IMR-90 (cell line): ENCODE measurements at regions not wholly inside any gene's neighbourhood (a gene's known extent, or its start where the extent isn't known, plus 50 kb on each side); places are given as distances from the start of the nearest gene placed in this dataset.

Source experiments
- ATAC-seq: fragments of 200-7000 bp; cut with Tn5 transposase; 2 replicates; pipeline ENCODE4 v1.9.1; 2020; ENCODE audit warnings: low read depth, mild to moderate bottlenecking, moderate library complexity
- BruUV-seq: library from RNA; stranded (reverse); fragments of 400-500 nt; replicated peaks from 2 replicates; lab custom pipeline; 2021; lab: Mats Ljungman, UMichigan
- CTCF ChIA-PET: fragments of 300-600 bp; formaldehyde crosslinking; extraction: SDS; loops from one replicate; lab custom pipeline; 2021; ENCODE audit warnings: antibody characterized with exemption; lab: Yijun Ruan, JAX
- POLR2A ChIA-PET: fragments of 300-600 bp; sonication (Branson Sonifier 250); formaldehyde crosslinking; loops from one replicate; lab custom pipeline; 2022; ENCODE audit warnings: antibody characterized with exemption; ENCODE audit not compliant: unreplicated experiment; lab: Charles Lee
- DNase-seq: peaks from one replicate; pipeline ENCODE4 v3.0.0; 2013
- H2AFZ ChIP-seq: replicated peaks from 2 replicates; pipeline ENCODE3; 2013; ENCODE audit warnings: low read length, mild to moderate bottlenecking; ENCODE audit not compliant: poor library complexity
- H2AK5ac ChIP-seq: 2 replicates; pipeline ENCODE4 v1.6.1; 2013; ENCODE audit warnings: low read depth, low read length, inconsistent platforms
- H2AK9ac ChIP-seq: replicated peaks from 2 replicates; pipeline ENCODE3; 2013; ENCODE audit warnings: mild to moderate bottlenecking, low read depth, low read length, moderate library complexity; ENCODE audit not compliant: poor library complexity
- H2BK120ac ChIP-seq: 2 replicates; pipeline ENCODE4 v1.6.1; 2013; ENCODE audit warnings: low read depth, low read length, inconsistent platforms
- H2BK15ac ChIP-seq: 3 replicates; pipeline ENCODE4 v1.6.1; 2013; ENCODE audit warnings: low read depth, low read length, inconsistent platforms
- H2BK20ac ChIP-seq: 2 replicates; pipeline ENCODE4 v1.6.1; 2013; ENCODE audit warnings: low read depth, mild to moderate bottlenecking, inconsistent platforms, low read length, moderate library complexity
- H2BK5ac ChIP-seq: 2 replicates; pipeline ENCODE4 v1.6.1; 2013; ENCODE audit warnings: mild to moderate bottlenecking, low read depth, low read length, inconsistent platforms; ENCODE audit not compliant: poor library complexity, severe bottlenecking
- H3K14ac ChIP-seq: replicated peaks from 2 replicates; pipeline ENCODE4 v1.6.1; 2013; ENCODE audit warnings: low read depth, low read length, inconsistent platforms
- H3K18ac ChIP-seq: 2 replicates; pipeline ENCODE4 v1.6.1; 2013; ENCODE audit warnings: low read depth, low read length, control low read depth
- H3K23ac ChIP-seq: 2 replicates; pipeline ENCODE4 v1.6.1; 2013; ENCODE audit warnings: low read depth, low read length, inconsistent platforms
- H3K27ac ChIP-seq: 2 replicates; pipeline ENCODE4 v1.5.1; 2013; ENCODE audit warnings: mild to moderate bottlenecking, control low read depth, low read length; ENCODE audit not compliant: insufficient read depth
- H3K27me3 ChIP-seq: 2 replicates; pipeline ENCODE4 v1.6.1; 2013; ENCODE audit warnings: low read length; ENCODE audit not compliant: control insufficient read depth, insufficient read depth
- H3K36me3 ChIP-seq: 2 replicates; pipeline ENCODE4 v1.6.1; 2013; ENCODE audit warnings: low read length, mixed read lengths; ENCODE audit not compliant: control insufficient read depth, insufficient read depth
- H3K4ac ChIP-seq: 2 replicates; pipeline ENCODE4 v1.6.1; 2013; ENCODE audit warnings: low read depth, low read length, inconsistent platforms
- H3K4me1 ChIP-seq: 2 replicates; pipeline ENCODE4 v1.6.1; 2013; ENCODE audit warnings: low read length, mixed read lengths; ENCODE audit not compliant: control insufficient read depth, insufficient read depth
- H3K4me2 ChIP-seq: 2 replicates; pipeline ENCODE4 v1.6.1; 2013; ENCODE audit warnings: low read depth, mild to moderate bottlenecking, control low read depth, low read length, moderate library complexity
- H3K4me3 ChIP-seq: 2 replicates; pipeline ENCODE4 v1.5.1; 2013; ENCODE audit warnings: low read depth, mild to moderate bottlenecking, control low read depth, low read length, moderate library complexity; ENCODE audit not compliant: insufficient read depth
- H3K56ac ChIP-seq: 2 replicates; pipeline ENCODE4 v1.6.1; 2013; ENCODE audit warnings: low read length, inconsistent platforms; ENCODE audit not compliant: insufficient read depth; ENCODE audit errors: extremely low read depth
- H3K79me1 ChIP-seq, 2 experiments: 2 replicates each; pipeline ENCODE4 v1.6.1; 2013; ENCODE audit warnings: low read length in 2 of 2, inconsistent platforms in 1 of 2, low read depth in 1 of 2
- H3K9ac ChIP-seq: 2 replicates; pipeline ENCODE4 v1.6.1; 2013; ENCODE audit warnings: low read depth, low read length, control low read depth
- H3K9me1 ChIP-seq: 2 replicates; pipeline ENCODE4 v1.6.1; 2013; ENCODE audit warnings: low read length, inconsistent platforms; ENCODE audit not compliant: insufficient read depth
- H3K9me3 ChIP-seq: 2 replicates; pipeline ENCODE4 v1.6.1; 2013; ENCODE audit warnings: low read length; ENCODE audit not compliant: control insufficient read depth, insufficient read depth
- H4K20me1 ChIP-seq: 2 replicates; pipeline ENCODE4 v1.6.1; 2013; ENCODE audit warnings: low read length, inconsistent platforms; ENCODE audit not compliant: insufficient read depth
- H4K5ac ChIP-seq: 2 replicates; pipeline ENCODE4 v1.6.1; 2013; ENCODE audit warnings: mild to moderate bottlenecking, low read depth, low read length, control low read depth
- H4K8ac ChIP-seq, 2 experiments: 2 replicates each; pipeline ENCODE4 v1.6.1; 2013; ENCODE audit warnings: low read depth in 2 of 2, low read length in 2 of 2, control low read depth in 1 of 2, inconsistent platforms in 1 of 2
- H4K91ac ChIP-seq: 2 replicates; pipeline ENCODE4 v1.6.1; 2013; ENCODE audit warnings: low read depth, low read length, inconsistent platforms; ENCODE audit not compliant: insufficient read depth
- BHLHE40 ChIP-seq: fragments of 150-350 bp; IDR thresholded peaks from 2 replicates; pipeline ENCODE4 v1.6.1; 2016; ENCODE audit warnings: mild to moderate bottlenecking, low read depth, low read length
- CHD1 ChIP-seq: IDR thresholded peaks from 2 replicates; pipeline ENCODE4 v1.6.1; 2012; ENCODE audit warnings: low read depth, low read length, improper control_type of control experiment
- CTCF ChIP-seq: conservative IDR thresholded peaks from 2 replicates; pipeline ENCODE4 v1.5.1; 2012; ENCODE audit warnings: mild to moderate bottlenecking, low read depth, low read length, improper control_type of control experiment
- ELK1 ChIP-seq: fragments of 150-350 bp; IDR thresholded peaks from 2 replicates; pipeline ENCODE4 v1.6.1; 2016; ENCODE audit warnings: low read depth, mild to moderate bottlenecking, low read length, moderate library complexity, borderline replicate concordance
- FOS ChIP-seq: fragments of 150-350 bp; IDR thresholded peaks from 2 replicates; pipeline ENCODE4 v1.6.1; 2016; ENCODE audit warnings: low read depth, low read length
- MAFK ChIP-seq: IDR thresholded peaks from 2 replicates; pipeline ENCODE4 v1.6.1; 2012; ENCODE audit warnings: low read depth, low read length, improper control_type of control experiment
- MXI1 ChIP-seq: IDR thresholded peaks from 2 replicates; pipeline ENCODE4 v1.6.1; 2012; ENCODE audit warnings: low read depth, mild to moderate bottlenecking, low read length, moderate library complexity, borderline replicate concordance
- NFE2L2 ChIP-seq: fragments of 150-350 bp; IDR thresholded peaks from 2 replicates; pipeline ENCODE4 v1.6.1; 2016; ENCODE audit warnings: low read depth, mild to moderate bottlenecking, low read length
- POLR2A ChIP-seq: IDR thresholded peaks from 2 replicates; pipeline ENCODE4 v1.6.1; 2012; ENCODE audit warnings: mild to moderate bottlenecking, low read depth, low read length
- RAD21 ChIP-seq: IDR thresholded peaks from 2 replicates; pipeline ENCODE4 v1.6.1; 2012; ENCODE audit warnings: low read length, improper control_type of control experiment
- RCOR1 ChIP-seq: IDR thresholded peaks from 2 replicates; pipeline ENCODE4 v1.6.1; 2012; ENCODE audit warnings: mild to moderate bottlenecking, low read length, improper control_type of control experiment; ENCODE audit not compliant: insufficient replicate concordance
- RFX5 ChIP-seq: IDR thresholded peaks from 2 replicates; pipeline ENCODE4 v1.8.0; 2012; ENCODE audit warnings: low read depth, mild to moderate bottlenecking, low read length, moderate library complexity
- SMC3 ChIP-seq: fragments of 150-350 bp; IDR thresholded peaks from 2 replicates; pipeline ENCODE4 v1.6.1; 2016; ENCODE audit warnings: low read depth, mild to moderate bottlenecking, antibody characterized with exemption, low read length, moderate library complexity
- USF2 ChIP-seq: fragments of 150-350 bp; IDR thresholded peaks from 2 replicates; pipeline ENCODE4 v1.6.1; 2017; ENCODE audit warnings: mild to moderate bottlenecking, antibody characterized with exemption, low read length, low read depth
- WGBS, 2 experiments: methylation state at CpG; one replicate each; pipeline versions ENCODE4 v1.1.5 to v1.1.7; 2013; ENCODE audit warnings: missing lambda C conversion rate in 2 of 2; ENCODE audit not compliant: insufficient read length in 1 of 2; ENCODE audit errors: extremely low coverage in 2 of 2; 5-methylcytosine and 5-hydroxymethylcytosine counted together
- dilution Hi-C: fragments of 300-500 bp; cut with HindIII; formaldehyde crosslinking; loops from one replicate; pipeline ENCODE4 v1.14.3; 2018; ENCODE audit warnings: low sequenced_read_pairs; ENCODE audit not compliant: unreplicated experiment
- in situ Hi-C: fragments of 300-500 bp; cut with MboI; formaldehyde crosslinking; loops from 3 replicates; pipeline ENCODE4 v1.14.3; 2019; ENCODE audit warnings: low sequenced_read_pairs, inconsistent platforms, mixed read lengths
- intact Hi-C: fragments of 100-400 bp; cut with micrococcal nuclease; formaldehyde crosslinking; loops from 2 replicates; pipeline ENCODE4 v1.10.0; 2022

GRCh38 chr10:78651287-78651686, 417.5 kb upstream of the ZMIZ1 start:
- H3K27me3 ChIP-seq = peaks cover 5% of the 10 kb centered on the region; the same call in 1 of the 2 replicates
- H3K9me3 ChIP-seq = no peaks in the 10 kb centered on the region
- dilution Hi-C loops = no loop called here
- no peak overlapping the region for H3K56ac ChIP-seq
- H3K36me3 ChIP-seq = no peaks in the 10 kb centered on the region
- H3K9ac ChIP-seq = no peak overlapping the region
- no peak overlapping the region for H3K27ac ChIP-seq
- BruUV-seq = no TSS peak
- H2BK20ac ChIP-seq = no peak overlapping the region
- H4K8ac ChIP-seq = no peak overlapping the region
- H3K4me3 ChIP-seq = no peak overlapping the region
- no peak overlapping the region for H2BK15ac ChIP-seq
- H3K23ac ChIP-seq = no peak overlapping the region
- no peak overlapping the region for H3K4me2 ChIP-seq
- intact Hi-C loops = no loop called here
- H3K79me1 ChIP-seq = no peaks in the 10 kb centered on the region
- no peak overlapping the region for H3K4ac ChIP-seq
- DNase-seq (no peak), ATAC-seq (no peak)
- in situ Hi-C loops = loop anchor here (10.0 kb wide), 1 partner anchor 596 kb away; no protein-coding TSS in a partner anchor
- H4K91ac ChIP-seq = no peak overlapping the region
- no peak overlapping the region for H3K18ac ChIP-seq
- no peak overlapping the region for H4K5ac ChIP-seq
- no peaks in the 10 kb centered on the region for H4K20me1 ChIP-seq
- no peak overlapping the region for H3K14ac ChIP-seq
- H2AK5ac ChIP-seq = no peak overlapping the region
- H3K4me1 ChIP-seq = peaks cover 8% of the 10 kb centered on the region
- CTCF ChIA-PET = no interaction called here
- H2BK5ac ChIP-seq = no peak overlapping the region
- no peak overlapping the region for H2AK9ac ChIP-seq
- H2BK120ac ChIP-seq = no peak overlapping the region
- WGBS, 2 experiments = no CpG with 5 or more reads among the region's 4 CpGs
- POLR2A ChIA-PET = no interaction called here
- H2AFZ ChIP-seq = no peak overlapping the region
- TF ChIP-seq POLR2A = no peak
- TF ChIP-seq ELK1 = no peak
- no peak for TF ChIP-seq USF2
- no peak for TF ChIP-seq MAFK
- no peak for TF ChIP-seq CTCF
- TF ChIP-seq FOS = no peak
- no peak for TF ChIP-seq CHD1
- TF ChIP-seq RFX5 = no peak
- TF ChIP-seq NFE2L2 = no peak
- no peak for TF ChIP-seq RCOR1
- no peak for TF ChIP-seq SMC3
- TF ChIP-seq RAD21 = no peak
- TF ChIP-seq MXI1 = no peak
- TF ChIP-seq BHLHE40 = no peak
- peaks cover 13% of the 10 kb centered on the region for H3K9me1 ChIP-seq
